ENCODE measurements at regions not wholly inside any gene's neighbourhood (a gene's known extent, or its start where the extent isn't known, plus 50 kb on each side); places are given as distances from the start of the nearest gene placed in this dataset.
"Not testable (repeated sequence)": the region's sequence is repeated elsewhere in the genome, so short reads cannot be mapped to it uniquely, and the experiment has no call there.

GRCh38 chr22:25311924-25312323 is 92.5 kb downstream of the CRYBB2 start:
- TF ChIP-seq POLR2A (IDR thresholded peaks at IDR 0.05; ENCODE audit: extremely low read depth, insufficient read length); CTCF (IDR thresholded peaks at IDR 0.05; ENCODE audit: low read depth, low read length); MAX (IDR thresholded peaks at IDR 0.05; ENCODE audit: low read depth, low read length); MYC (IDR thresholded peaks at IDR 0.05; ENCODE audit: low read depth, low read length): not testable (repeated sequence)
